ENCODE measurements at regions not wholly inside any gene's neighbourhood (a gene's known extent, or its start where the extent isn't known, plus 50 kb on each side); places are given as distances from the start of the nearest gene placed in this dataset.

GRCh38 chr4:1539859-1540600, 133.8 kb upstream of the NKX1-1 start:
- TF ChIP-seq NCOR1 (IDR thresholded peaks at IDR 0.05): no peak
- TF ChIP-seq REST (IDR thresholded peaks at IDR 0.05; ENCODE audit: borderline replicate concordance): no peak
- TF ChIP-seq REST (CRISPR knock-in tag; IDR thresholded peaks at IDR 0.05; ENCODE audit: low read depth): no peak
- TF ChIP-seq LEF1 (IDR thresholded peaks at IDR 0.05): no peak
- TF ChIP-seq ZNF609 (CRISPR knock-in tag; IDR thresholded peaks at IDR 0.05; ENCODE audit: borderline replicate concordance): no peak

Data from K562 (cell line).